IMR-90 (cell line): ENCODE measurements at regions not wholly inside any gene's neighbourhood (a gene's known extent, or its start where the extent isn't known, plus 50 kb on each side); places are given as distances from the start of the nearest gene placed in this dataset.

Source experiments
- BHLHE40 ChIP-seq: fragments of 150-350 bp; IDR thresholded peaks from 2 replicates; pipeline ENCODE4 v1.6.1; 2016; ENCODE audit warnings: mild to moderate bottlenecking, low read depth, low read length
- CEBPB ChIP-seq: IDR thresholded peaks from 2 replicates; pipeline ENCODE4 v1.6.1; 2012; ENCODE audit warnings: low read depth, low read length, improper control_type of control experiment
- CHD1 ChIP-seq: IDR thresholded peaks from 2 replicates; pipeline ENCODE4 v1.6.1; 2012; ENCODE audit warnings: low read depth, low read length, improper control_type of control experiment
- MAZ ChIP-seq: IDR thresholded peaks from 2 replicates; pipeline ENCODE4 v1.6.1; 2012; ENCODE audit warnings: low read depth, mild to moderate bottlenecking, low read length, improper control_type of control experiment, moderate library complexity, borderline replicate concordance
- MXI1 ChIP-seq: IDR thresholded peaks from 2 replicates; pipeline ENCODE4 v1.6.1; 2012; ENCODE audit warnings: low read depth, mild to moderate bottlenecking, low read length, moderate library complexity, borderline replicate concordance
- POLR2A ChIP-seq: IDR thresholded peaks from 2 replicates; pipeline ENCODE4 v1.6.1; 2012; ENCODE audit warnings: mild to moderate bottlenecking, low read depth, low read length
- RAD21 ChIP-seq: IDR thresholded peaks from 2 replicates; pipeline ENCODE4 v1.6.1; 2012; ENCODE audit warnings: low read length, improper control_type of control experiment
- RCOR1 ChIP-seq: IDR thresholded peaks from 2 replicates; pipeline ENCODE4 v1.6.1; 2012; ENCODE audit warnings: mild to moderate bottlenecking, low read length, improper control_type of control experiment; ENCODE audit not compliant: insufficient replicate concordance
- RFX5 ChIP-seq: IDR thresholded peaks from 2 replicates; pipeline ENCODE4 v1.8.0; 2012; ENCODE audit warnings: low read depth, mild to moderate bottlenecking, low read length, moderate library complexity
- SMC3 ChIP-seq: fragments of 150-350 bp; IDR thresholded peaks from 2 replicates; pipeline ENCODE4 v1.6.1; 2016; ENCODE audit warnings: low read depth, mild to moderate bottlenecking, antibody characterized with exemption, low read length, moderate library complexity
- TF ChIP-seq, protein P1 (sequence below): conservative IDR thresholded peaks from 2 replicates; pipeline ENCODE4 v1.5.1; 2012; ENCODE audit warnings: mild to moderate bottlenecking, low read depth, low read length, improper control_type of control experiment
- TF ChIP-seq, protein P2 (sequence below): fragments of 150-350 bp; IDR thresholded peaks from 2 replicates; pipeline ENCODE4 v1.6.1; 2016; ENCODE audit warnings: low read depth, mild to moderate bottlenecking, low read length, moderate library complexity, borderline replicate concordance
- TF ChIP-seq, protein P3 (sequence below): fragments of 150-350 bp; IDR thresholded peaks from 2 replicates; pipeline ENCODE4 v1.6.1; 2017; ENCODE audit warnings: mild to moderate bottlenecking, antibody characterized with exemption, low read length, low read depth

DNA sequence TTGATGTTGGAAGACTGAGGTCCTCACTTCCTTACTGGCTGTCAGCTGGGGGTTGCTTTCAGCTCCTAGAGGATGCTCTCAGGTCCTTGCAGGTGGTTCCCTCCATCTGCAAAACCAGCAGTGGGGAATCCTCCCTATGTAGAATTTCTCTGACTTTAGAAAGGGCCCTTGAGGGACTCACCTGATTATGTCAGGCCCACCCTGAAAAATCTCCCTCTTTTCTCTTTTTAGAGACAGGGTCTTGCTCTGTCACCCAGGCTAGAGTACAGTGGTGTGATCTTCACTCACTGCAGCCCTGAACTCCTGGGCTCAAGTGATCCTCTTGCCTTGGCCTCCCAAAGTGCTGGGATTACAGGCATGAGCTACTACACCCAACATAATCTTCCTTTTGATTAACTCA lies 102.9 kb upstream of the MCHR2 start:
- TF ChIP-seq POLR2A = no peak
- TF ChIP-seq, protein P1, sequence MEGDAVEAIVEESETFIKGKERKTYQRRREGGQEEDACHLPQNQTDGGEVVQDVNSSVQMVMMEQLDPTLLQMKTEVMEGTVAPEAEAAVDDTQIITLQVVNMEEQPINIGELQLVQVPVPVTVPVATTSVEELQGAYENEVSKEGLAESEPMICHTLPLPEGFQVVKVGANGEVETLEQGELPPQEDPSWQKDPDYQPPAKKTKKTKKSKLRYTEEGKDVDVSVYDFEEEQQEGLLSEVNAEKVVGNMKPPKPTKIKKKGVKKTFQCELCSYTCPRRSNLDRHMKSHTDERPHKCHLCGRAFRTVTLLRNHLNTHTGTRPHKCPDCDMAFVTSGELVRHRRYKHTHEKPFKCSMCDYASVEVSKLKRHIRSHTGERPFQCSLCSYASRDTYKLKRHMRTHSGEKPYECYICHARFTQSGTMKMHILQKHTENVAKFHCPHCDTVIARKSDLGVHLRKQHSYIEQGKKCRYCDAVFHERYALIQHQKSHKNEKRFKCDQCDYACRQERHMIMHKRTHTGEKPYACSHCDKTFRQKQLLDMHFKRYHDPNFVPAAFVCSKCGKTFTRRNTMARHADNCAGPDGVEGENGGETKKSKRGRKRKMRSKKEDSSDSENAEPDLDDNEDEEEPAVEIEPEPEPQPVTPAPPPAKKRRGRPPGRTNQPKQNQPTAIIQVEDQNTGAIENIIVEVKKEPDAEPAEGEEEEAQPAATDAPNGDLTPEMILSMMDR = no peak
- TF ChIP-seq, protein P2, sequence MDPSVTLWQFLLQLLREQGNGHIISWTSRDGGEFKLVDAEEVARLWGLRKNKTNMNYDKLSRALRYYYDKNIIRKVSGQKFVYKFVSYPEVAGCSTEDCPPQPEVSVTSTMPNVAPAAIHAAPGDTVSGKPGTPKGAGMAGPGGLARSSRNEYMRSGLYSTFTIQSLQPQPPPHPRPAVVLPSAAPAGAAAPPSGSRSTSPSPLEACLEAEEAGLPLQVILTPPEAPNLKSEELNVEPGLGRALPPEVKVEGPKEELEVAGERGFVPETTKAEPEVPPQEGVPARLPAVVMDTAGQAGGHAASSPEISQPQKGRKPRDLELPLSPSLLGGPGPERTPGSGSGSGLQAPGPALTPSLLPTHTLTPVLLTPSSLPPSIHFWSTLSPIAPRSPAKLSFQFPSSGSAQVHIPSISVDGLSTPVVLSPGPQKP = no peak
- no peak for TF ChIP-seq RAD21
- no peak for TF ChIP-seq RCOR1
- TF ChIP-seq CEBPB = no peak
- TF ChIP-seq MXI1 = no peak
- no peak for TF ChIP-seq RFX5
- TF ChIP-seq BHLHE40 = no peak
- TF ChIP-seq MAZ = no peak
- TF ChIP-seq SMC3 = no peak
- no peak for TF ChIP-seq CHD1
- TF ChIP-seq, protein P3, sequence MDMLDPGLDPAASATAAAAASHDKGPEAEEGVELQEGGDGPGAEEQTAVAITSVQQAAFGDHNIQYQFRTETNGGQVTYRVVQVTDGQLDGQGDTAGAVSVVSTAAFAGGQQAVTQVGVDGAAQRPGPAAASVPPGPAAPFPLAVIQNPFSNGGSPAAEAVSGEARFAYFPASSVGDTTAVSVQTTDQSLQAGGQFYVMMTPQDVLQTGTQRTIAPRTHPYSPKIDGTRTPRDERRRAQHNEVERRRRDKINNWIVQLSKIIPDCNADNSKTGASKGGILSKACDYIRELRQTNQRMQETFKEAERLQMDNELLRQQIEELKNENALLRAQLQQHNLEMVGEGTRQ = no peak
